NCI-H1048 (cell line): ENCODE measurements at regions not wholly inside any gene's neighbourhood (a gene's known extent, or its start where the extent isn't known, plus 50 kb on each side); places are given as distances from the start of the nearest gene placed in this dataset.
"Not testable (repeated sequence)": the region's sequence is repeated elsewhere in the genome, so short reads cannot be mapped to it uniquely, and the experiment has no call there.

Experiments
- DNase-seq: peaks from one replicate; lab custom pipeline; 2025; lab: John Stamatoyannopoulos, UW

DNA sequence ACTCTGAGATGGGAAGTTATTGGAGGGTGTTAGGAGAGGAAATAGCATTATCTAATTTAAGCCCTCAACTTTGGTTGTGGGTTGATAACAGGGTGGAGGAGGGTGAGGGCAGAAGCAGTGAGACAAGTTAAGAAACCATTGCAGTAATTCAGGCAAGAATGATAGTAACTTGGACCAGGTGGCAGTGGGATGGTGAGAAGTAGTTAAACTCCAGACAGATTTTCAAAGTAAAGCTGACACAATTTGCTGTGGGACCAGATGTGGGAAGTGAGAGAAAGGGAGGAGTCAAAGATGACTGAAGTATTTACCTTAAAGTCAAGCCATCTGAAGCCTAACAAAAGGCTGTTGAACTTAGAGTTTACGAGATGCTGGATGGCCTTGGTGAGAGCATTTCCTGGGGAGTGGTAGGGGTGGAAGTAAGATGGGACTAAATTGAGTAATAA, 163.2 kb upstream of the KLF7 start:
- DNase-seq: no peak

DNA sequence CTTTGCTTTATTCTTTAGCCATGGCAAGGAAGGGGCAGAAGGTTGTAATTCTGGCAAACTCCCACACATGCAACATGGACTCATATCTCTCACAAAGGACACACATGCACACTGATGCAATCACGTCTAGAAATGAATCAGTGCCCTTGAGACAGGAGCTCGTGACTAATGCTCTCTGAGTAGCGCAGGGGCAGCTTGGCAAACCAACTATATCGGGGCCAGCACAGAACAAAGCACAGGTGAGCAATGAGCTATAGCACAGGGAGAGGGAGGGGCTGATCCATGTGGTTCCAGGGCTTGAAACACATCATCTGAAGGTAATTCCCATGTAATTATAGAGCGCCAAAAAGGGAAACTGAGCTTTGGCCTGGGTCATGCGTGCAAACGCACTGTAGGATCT, 165.2 kb upstream of the KLF7 start:
- DNase-seq: no peak

DNA sequence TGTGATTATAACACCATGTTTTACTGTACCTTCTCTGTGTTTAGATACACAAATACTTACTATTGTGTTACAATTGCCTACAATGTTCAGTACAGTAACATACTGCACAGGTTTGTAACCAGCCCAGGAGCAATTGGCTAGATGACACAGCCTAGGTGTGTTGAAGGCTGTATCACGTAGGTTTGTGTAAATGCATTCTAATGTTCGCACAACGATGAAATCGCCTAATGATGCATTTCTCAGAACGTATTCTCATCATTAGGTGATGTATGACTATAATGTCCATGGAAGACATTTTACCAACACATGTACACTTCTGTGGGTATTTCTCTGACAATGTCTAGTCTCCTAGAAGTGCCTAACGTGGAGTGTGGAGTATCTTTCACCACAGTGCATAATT, 165.9 kb upstream of the KLF7 start:
- no peak for DNase-seq

DNA sequence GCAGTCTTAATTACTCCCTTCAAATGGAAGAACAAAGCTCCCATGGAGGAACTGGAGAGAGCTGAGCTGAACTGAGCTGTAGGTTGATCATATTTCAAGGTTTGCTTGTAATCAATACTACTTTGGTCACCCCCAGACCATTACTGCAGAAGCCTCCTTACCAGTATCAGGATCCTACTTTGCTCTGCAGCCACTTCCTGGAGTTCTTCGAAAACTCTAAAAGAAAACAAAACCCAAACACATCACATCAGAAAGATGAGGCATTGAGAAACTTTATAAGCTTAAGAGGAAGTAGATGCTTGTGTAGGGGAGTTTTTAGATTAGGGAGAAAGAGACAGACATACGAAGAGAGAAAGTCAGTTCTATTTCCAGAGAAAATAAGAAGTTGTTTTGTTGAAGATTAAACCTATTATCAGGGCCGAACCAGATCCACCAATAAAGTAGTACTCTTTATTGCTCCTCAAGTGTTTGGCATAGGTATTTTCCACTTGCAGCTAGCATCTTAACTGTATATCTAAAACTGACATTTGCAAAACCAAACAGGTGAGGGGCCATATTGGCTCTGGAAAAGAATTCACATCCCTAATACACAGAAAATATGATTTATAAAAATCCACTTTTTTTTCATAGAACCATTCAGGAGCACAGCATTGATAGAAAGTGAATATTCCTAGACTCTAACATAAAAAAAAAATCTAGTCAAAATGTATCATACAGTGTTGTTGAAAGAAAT, 166.9 kb upstream of the KLF7 start:
- no peak for DNase-seq

- DNase-seq: no peak
These were observed 168.0 kb upstream of the KLF7 start for GRCh38 chr2:207333599-207334300.

GRCh38 chr2:207334301-207334623, 168.5 kb upstream of the KLF7 start:
- no peak for DNase-seq

DNA sequence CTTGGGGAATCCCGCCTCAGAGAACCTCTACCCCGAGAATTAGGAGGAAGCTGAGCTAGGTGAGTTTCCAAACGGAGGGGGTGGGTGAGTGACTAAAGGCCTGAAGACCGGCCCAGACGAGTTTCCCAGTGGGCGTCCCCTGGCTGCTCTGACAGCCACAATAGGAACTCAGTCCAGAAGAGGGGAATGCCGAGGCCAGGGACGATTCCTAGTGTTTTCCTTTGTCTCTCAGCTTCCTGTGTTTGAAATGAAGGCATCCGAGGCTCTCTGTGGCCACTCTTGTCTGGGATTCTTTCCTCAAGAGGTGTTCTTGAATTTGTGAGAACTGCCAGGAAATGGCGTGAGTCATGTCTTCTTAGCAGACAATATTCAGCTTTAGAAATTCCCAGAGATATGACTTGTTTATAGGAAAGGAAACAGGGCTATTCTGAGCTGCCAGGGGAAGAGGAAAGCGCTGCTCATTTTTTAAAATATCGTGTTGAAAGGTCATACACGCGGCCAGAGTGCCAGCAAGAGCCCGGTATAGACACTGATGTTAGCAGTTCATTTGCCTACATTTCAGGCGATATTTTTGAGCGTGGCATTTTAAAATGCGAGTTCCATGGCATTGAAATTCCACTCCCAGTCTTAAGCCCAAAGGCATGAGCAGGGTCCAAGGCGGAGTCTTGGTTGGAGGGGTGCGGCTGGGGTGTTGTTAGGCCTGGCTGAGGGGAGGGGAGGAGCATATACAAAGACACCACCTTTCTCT, 169.1 kb upstream of the KLF7 start:
- DNase-seq: no peak

- no peak for DNase-seq
These were observed 171.8 kb upstream of the KLF7 start for GRCh38 chr2:207337234-207338219.

DNA sequence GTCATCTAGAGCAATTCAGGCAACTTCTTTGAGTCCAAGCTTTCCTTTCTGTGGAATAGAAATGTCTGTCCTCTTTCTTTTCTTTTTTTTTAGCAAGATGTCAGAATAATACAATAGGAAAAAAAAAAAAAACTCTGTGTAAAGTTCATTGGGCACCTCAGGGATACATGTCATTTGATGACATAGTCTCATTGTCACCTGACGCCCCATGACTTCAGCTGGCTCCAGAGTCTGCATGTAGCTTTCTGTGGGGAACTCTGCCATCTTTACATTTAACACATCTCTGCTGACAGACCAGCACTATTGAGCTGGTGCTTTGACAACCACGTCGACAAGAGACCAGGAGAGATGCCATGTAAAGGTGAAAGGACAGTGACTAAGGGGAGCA, 172.5 kb upstream of the KLF7 start:
- no peak for DNase-seq

DNA sequence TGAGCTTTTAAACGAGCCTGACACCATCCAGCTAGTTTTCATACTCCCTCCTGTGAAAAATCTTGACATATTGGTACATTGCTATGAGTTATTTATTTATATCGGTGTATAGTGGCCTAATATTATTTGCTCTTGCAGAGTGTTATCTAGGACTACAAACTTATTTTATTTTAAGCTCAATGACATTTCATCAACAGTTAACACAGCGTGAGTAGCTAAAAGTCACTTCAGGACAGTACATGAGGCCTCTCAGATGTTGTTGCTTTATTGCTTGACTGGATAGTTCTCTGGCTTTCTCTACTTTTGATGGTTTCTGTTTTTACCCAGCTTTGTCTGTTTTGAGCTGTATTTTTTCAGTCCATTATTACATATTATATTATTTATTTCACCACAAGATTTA, 172.9 kb upstream of the KLF7 start:
- no peak for DNase-seq

DNA sequence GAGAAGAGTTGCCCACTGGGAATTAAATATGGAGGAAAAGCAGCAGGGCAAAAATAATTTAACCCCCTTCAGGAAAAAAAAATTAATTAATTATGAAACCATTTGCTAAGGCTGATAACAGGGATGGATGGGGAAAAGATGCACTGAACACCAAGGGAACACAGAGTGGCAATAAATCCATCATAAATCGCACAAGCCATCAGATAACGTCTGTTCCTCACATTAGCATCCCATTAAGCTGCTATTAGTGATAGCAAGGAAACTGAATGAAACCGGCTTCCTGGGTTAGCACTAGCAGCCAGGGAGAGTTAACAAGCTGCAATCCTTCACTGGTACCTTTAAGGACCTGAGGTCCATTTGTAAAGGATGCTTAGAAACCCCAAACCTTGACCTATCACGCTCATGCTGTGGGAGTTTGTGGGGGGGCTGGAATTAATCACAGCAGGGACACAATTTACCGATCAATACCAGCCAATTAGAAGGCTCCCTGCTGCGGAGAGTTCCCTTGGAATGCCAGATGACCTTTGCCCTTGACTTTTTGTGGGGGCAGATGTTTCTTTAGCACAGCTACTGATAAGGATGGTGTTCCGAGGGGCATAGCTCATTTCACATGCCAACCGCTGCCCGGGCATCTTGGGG, 175.5 kb upstream of the KLF7 start:
- DNase-seq: no peak

DNA sequence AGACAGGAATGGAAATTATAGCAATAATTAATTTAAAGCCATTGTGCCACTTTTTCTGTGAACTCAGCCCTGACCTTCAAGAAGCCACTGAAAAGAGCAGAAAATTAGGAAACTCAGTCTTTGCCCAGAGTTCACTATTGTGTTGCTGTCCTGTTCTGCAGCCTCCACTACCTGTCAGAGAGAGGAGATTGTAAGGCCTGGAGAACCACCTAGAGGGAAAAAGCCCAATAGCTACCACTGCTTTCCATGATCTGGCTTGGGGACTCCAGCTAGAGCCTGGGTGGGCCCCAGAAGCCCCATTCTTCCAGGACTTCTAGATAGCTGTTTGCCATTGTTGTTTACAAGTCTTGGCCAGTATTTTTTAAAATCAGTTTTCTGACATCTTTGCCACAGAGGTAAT, 176.1 kb upstream of the KLF7 start:
- DNase-seq: no peak

GRCh38 chr2:207344596-207345394, 179.0 kb upstream of the KLF7 start:
- DNase-seq: not testable (repeated sequence)

DNA sequence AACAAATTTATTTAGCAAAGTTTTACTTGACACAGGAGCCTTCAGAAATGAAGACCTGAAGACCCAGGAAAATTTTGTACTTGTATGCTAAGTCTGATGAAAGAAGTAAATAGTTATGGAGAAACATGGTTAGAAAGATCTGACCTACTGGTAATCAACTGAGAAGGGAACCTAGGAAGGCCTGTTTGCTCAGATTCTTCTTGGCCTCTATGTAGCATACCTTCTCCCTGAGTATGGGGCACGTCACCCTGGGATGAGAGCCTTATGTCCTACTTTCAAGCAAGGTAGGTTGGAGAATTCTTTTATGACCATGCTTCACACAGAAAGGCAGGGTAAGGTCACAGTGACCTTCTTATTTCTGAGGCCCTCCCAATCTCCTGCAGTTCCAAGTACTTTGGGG, 178.6 kb upstream of the CREB1 start:
- no peak for DNase-seq

DNA sequence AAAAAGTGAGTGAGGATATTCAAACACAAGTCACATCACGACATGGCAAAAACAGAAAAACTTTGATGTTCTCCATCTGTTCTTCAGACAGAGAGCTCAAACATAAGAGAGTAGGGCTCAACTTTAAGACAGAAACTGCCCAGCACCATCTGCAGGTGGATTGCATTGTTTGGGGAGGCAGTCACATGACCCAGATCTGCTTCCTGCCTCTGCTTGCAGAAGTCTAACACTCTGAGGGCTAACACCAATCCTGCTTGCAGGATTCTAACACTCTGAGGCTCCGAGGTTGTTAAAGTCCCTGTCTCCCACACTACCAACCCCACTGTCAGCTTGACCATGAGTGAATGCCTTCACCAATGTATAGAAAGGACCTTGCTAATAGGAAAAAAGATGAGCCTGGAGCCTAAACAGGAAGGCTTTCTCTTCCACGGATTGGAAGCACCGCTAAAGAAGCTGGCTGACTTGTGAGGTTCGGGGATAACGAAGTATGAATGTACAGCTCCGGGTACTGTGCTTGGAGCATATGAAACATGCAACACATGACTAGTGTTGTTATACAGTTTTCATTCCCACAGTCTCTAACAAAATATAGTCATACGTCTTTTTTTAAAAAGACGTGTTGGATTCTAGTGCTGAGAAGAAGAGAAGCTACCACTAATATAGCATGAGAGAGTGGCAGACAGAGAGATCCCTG, 176.6 kb upstream of the CREB1 start:
- DNase-seq: no peak

DNA sequence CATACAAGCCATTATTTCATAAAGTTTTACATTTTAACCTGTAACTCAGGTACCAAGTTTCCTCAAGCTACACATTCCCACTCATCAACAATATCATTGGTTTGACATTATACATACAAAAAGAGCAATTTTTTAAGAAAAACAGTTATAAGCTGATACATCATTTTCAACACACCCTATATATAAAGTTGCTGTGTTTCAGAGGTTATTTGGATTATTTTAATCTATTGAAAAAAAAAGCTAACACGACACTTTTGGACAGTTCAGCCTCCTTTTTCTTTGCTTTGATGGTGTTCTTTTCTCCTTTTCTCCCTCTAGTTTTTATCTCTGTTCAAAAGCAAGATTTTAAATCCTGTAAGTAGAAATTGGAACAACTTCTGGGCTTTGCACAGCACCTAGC, 175.9 kb upstream of the CREB1 start:
- no peak for DNase-seq

DNA sequence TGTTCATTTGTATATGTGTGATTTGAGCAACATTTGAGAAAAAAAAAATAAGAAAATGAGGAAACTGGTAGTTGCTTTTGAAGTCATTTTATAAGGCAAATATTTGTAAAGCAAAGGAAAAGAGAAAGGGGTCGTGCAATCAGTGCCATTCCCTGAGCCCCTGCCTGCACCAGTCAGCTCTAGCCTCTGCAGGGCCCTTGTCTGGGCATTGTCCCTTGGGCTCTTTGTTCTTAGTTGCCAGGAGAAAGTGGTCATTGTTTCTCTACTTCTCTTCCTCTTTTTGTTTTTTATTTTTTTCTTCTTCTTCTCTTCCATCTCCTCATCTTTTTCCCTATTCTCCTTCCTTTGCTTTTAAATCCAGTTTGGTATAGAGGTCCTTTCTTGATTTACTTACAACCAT, 175.3 kb upstream of the CREB1 start:
- DNase-seq: no peak

- no peak for DNase-seq
These were observed 173.2 kb upstream of the CREB1 start for GRCh38 chr2:207356567-207356966.

- DNase-seq: no peak
These were observed 172.5 kb upstream of the CREB1 start for GRCh38 chr2:207357216-207357615.

DNA sequence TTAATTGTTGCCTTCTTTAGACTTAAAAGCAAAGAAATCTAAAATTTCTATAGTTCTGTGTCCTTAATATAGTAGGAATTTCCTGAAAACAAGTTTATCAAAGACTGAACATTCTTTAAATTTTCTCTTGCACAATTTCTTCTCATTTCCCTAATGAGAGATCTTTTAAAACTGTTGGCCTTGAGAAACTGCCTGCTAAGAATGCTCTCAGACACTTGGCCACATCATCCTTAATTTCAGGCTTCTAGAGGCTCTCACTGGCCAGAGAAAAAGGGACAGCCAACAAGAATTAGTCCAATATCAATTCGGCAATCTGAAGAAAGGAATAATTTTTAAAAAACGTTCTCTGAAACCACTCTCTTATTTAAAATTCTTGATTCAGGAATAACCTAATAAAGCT, 167.0 kb upstream of the CREB1 start:
- no peak for DNase-seq
